HG03103 (cell line): ENCODE measurements at regions not wholly inside any gene's neighbourhood (a gene's known extent, or its start where the extent isn't known, plus 50 kb on each side); places are given as distances from the start of the nearest gene placed in this dataset.

Experiments used
- ATAC-seq: cut with Tn5 transposase; IDR thresholded peaks from one replicate; pipeline ENCODE4 v1.9.1; 2021; ENCODE audit warnings: low read depth; ENCODE audit not compliant: unreplicated experiment

- ATAC-seq, result no peak
Observed at GRCh38 chr2:65867446-65867845, 435.0 kb upstream of the SPRED2 start.

- no peak for ATAC-seq
Observed at GRCh38 chr2:65866148-65866547, 433.7 kb upstream of the SPRED2 start.

GRCh38 chr2:65864619-65865018 is 432.2 kb upstream of the SPRED2 start:
- ATAC-seq, result no peak

GRCh38 chr2:65863713-65864112 is 431.3 kb upstream of the SPRED2 start:
- ATAC-seq, result no peak

- ATAC-seq, result no peak
Observed at GRCh38 chr2:65856928-65857327, 424.5 kb upstream of the SPRED2 start.

- ATAC-seq, result no peak
Observed at GRCh38 chr2:65856423-65856822, 424.0 kb upstream of the SPRED2 start.

- no peak for ATAC-seq
Observed at GRCh38 chr2:65850695-65851094, 418.3 kb upstream of the SPRED2 start.

GRCh38 chr2:65846989-65847678 is 414.7 kb upstream of the SPRED2 start:
- no peak for ATAC-seq

- ATAC-seq, result no peak
Observed at GRCh38 chr2:65845442-65846182, 413.2 kb upstream of the SPRED2 start.

GRCh38 chr2:65842104-65842503 is 409.7 kb upstream of the SPRED2 start:
- no peak for ATAC-seq

GRCh38 chr2:65835975-65836549 is 403.7 kb upstream of the SPRED2 start:
- no peak for ATAC-seq

- no peak for ATAC-seq
Observed at GRCh38 chr2:65834771-65835475, 402.5 kb upstream of the SPRED2 start.

GRCh38 chr2:65834062-65834461 is 401.7 kb upstream of the SPRED2 start:
- no peak for ATAC-seq

- ATAC-seq, result no peak
Observed at GRCh38 chr2:65831509-65831908, 399.1 kb upstream of the SPRED2 start.

GRCh38 chr2:65826567-65826966 is 394.2 kb upstream of the SPRED2 start:
- no peak for ATAC-seq

GRCh38 chr2:65823511-65823910 is 391.1 kb upstream of the SPRED2 start:
- ATAC-seq, result no peak

GRCh38 chr2:65820454-65820853 is 388.1 kb upstream of the SPRED2 start:
- ATAC-seq, result no peak

GRCh38 chr2:65819963-65820362 is 387.6 kb upstream of the SPRED2 start:
- ATAC-seq, result no peak

GRCh38 chr2:65818873-65819451 is 386.6 kb upstream of the SPRED2 start:
- no peak for ATAC-seq

- no peak for ATAC-seq
Observed at GRCh38 chr2:65813631-65814173, 381.3 kb upstream of the SPRED2 start.

- no peak for ATAC-seq
Observed at GRCh38 chr2:65812887-65813286, 380.5 kb upstream of the SPRED2 start.
